Lung (tissue), 11 donors: ENCODE measurements at regions not wholly inside any gene's neighbourhood (a gene's known extent, or its start where the extent isn't known, plus 50 kb on each side); places are given as distances from the start of the nearest gene placed in this dataset.

Experiments
- ATAC-seq: fragments of 200-7000 bp; cut with Tn5 transposase; one replicate; pipeline ENCODE4 v1.9.1; 2020; ENCODE audit warnings: moderate number of reproducible peaks; ENCODE audit not compliant: insufficient read depth, low FRiP score
- DNase-seq, 3 donors: peaks; one replicate each; pipeline ENCODE4 v3.0.0-alpha.2; 2013 to 2017
- H3K27ac ChIP-seq, 2 donors: one replicate each; pipeline ENCODE4 v1.5.1; 2013; ENCODE audit warnings: mild to moderate bottlenecking in 2 of 2, moderate library complexity in 2 of 2, control low read depth in 1 of 2, inconsistent platforms in 1 of 2, low read depth in 1 of 2, low read length in 1 of 2
- H3K27me3 ChIP-seq, 3 donors: one replicate each; pipeline ENCODE4 v1.5.1; 2013; ENCODE audit warnings: low read length in 2 of 3; ENCODE audit not compliant: control insufficient read depth in 3 of 3, insufficient read depth in 3 of 3
- H3K36me3 ChIP-seq, 4 donors: one replicate each; pipeline ENCODE4 v1.5.1; 2013; ENCODE audit warnings: low read length in 4 of 4, mild to moderate bottlenecking in 1 of 4, moderate library complexity in 1 of 4; ENCODE audit not compliant: control insufficient read depth in 4 of 4, insufficient read depth in 4 of 4
- H3K4me1 ChIP-seq, 5 donors: one replicate each; pipeline ENCODE4 v1.5.1; 2013; ENCODE audit warnings: low read length in 5 of 5, mild to moderate bottlenecking in 2 of 5, moderate library complexity in 1 of 5; ENCODE audit not compliant: control insufficient read depth in 5 of 5, insufficient read depth in 5 of 5
- H3K4me3 ChIP-seq: one replicate; pipeline ENCODE4 v1.5.1; 2013; ENCODE audit warnings: mild to moderate bottlenecking, control low read depth, moderate library complexity
- H3K9ac ChIP-seq, 2 donors: one replicate each; pipeline ENCODE4 v1.5.1; 2013; ENCODE audit warnings: low read length in 2 of 2, control low read depth in 1 of 2; ENCODE audit not compliant: insufficient read depth in 1 of 2
- H3K9me3 ChIP-seq, 4 donors: one replicate each; pipeline ENCODE4 v1.5.1; 2013; ENCODE audit warnings: low read length in 3 of 4, mild to moderate bottlenecking in 1 of 4, moderate library complexity in 1 of 4; ENCODE audit not compliant: control insufficient read depth in 4 of 4, insufficient read depth in 3 of 4
- WGBS, 2 donors: extraction: QIAGEN DNeasy Blood & Tissue Kit; methylation state at CpG; one replicate each; pipeline ENCODE4 v1.1.7; 2013; 5-methylcytosine and 5-hydroxymethylcytosine counted together
- TF ChIP-seq, protein P1 (sequence below): IDR thresholded peaks from 2 replicates; pipeline ENCODE4 v1.5.1; 2012; ENCODE audit warnings: mild to moderate bottlenecking; ENCODE audit errors: control extremely low read depth, extremely low read depth
- donor health status: control.
- donor health status: control.
- donor health status: Bipolar disorder and iron deficiency.
- donor health status: healthy.
- donor health status: DM: yes; HTN: yes; CAD: no.

DNA sequence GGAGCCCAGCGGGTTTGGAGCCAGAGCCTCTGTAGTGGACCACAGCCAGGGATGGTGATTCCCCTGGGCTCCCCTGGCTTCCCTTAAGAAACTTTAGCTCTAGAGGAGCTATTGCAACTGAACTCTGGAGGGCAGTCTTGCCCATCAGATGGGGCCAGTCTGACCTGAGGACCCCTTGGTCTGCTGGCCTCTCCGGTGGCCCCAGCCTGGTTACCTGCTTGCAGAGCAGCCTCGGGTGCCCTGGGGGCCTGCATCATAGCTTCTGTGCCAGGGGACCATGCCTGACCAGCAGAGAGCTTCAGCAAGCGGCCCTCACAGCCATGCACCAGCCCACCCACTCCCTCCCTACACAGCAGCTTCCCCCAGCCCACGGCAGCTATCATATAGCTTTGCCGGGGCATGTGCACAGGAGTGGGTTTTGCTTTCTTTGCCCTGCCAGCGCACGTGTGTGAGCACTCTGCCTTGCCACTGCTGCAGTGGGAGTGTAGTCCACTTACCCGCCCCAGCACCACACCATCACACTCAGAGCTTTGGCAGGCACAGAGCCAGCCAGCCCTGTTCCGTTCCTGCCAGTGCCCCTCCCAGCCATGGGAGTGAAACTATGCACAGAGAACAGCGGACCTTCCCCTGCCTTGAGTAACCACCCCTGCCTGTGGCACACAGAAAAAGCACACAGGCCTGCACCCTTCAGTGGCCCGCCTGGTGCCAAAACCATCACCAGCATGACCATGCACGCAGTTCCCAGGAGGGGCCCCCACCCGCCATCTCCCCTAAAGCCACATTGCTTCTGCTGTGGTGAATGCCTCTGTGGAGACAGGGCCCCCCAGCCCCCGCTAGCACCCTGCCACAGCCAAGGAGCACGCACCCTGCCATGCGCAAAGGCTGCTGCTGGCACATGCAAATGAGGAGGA, 442.9 kb upstream of the NEGR1 start:
- no peak for ATAC-seq
- Histone ChIP-seq H3K4me1 (no peaks in the 10 kb centered on the region), H3K9me3 (peaks cover 0 to 7% (median 0%) of the 10 kb centered on the region in 4 donors), H3K4me3 (no peak overlapping the region), H3K27me3 (no peaks in the 10 kb centered on the region), H3K36me3 (no peaks in the 10 kb centered on the region), H3K27ac (no peak overlapping the region), H3K9ac (no peak overlapping the region)
- WGBS, 2 donors, result 78 to 82% methylated on average over 17 of the region's 17 CpGs
- TF ChIP-seq, protein P1, sequence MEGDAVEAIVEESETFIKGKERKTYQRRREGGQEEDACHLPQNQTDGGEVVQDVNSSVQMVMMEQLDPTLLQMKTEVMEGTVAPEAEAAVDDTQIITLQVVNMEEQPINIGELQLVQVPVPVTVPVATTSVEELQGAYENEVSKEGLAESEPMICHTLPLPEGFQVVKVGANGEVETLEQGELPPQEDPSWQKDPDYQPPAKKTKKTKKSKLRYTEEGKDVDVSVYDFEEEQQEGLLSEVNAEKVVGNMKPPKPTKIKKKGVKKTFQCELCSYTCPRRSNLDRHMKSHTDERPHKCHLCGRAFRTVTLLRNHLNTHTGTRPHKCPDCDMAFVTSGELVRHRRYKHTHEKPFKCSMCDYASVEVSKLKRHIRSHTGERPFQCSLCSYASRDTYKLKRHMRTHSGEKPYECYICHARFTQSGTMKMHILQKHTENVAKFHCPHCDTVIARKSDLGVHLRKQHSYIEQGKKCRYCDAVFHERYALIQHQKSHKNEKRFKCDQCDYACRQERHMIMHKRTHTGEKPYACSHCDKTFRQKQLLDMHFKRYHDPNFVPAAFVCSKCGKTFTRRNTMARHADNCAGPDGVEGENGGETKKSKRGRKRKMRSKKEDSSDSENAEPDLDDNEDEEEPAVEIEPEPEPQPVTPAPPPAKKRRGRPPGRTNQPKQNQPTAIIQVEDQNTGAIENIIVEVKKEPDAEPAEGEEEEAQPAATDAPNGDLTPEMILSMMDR, result no peak
- no peak for DNase-seq

DNA sequence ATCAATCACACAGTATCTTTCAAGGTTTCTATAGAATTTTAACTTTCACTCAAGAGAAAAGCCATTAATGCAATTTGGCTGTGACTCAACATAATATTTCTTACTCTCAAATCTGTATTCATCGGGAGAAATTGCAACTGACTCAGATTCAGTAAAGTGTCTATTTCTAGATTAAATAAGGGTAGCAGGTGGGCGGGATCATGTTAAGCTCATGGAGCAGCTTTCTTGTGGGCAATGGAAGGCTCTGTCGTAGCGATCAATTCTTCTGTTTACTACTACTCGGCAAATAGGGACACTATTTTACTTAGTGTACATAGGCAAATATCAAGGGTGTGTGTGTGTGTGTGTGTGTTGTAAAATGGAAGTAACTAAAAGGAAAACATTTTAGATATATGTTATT, 423.6 kb upstream of the NEGR1 start:
- TF ChIP-seq, protein P1, result no peak
- no peak overlapping the region for H3K9ac ChIP-seq
- H3K27ac ChIP-seq, result no peak overlapping the region
- 95% methylated on average over 5 of the region's 5 CpGs for WGBS, 2 donors
- no peak for ATAC-seq
- no peaks in the 10 kb centered on the region for H3K4me1 ChIP-seq
- H3K4me3 ChIP-seq, result no peak overlapping the region
- H3K9me3 ChIP-seq, result no peaks in the 10 kb centered on the region
- no peaks in the 10 kb centered on the region for H3K36me3 ChIP-seq
- no peaks in the 10 kb centered on the region for H3K27me3 ChIP-seq
- DNase-seq, result no peak

DNA sequence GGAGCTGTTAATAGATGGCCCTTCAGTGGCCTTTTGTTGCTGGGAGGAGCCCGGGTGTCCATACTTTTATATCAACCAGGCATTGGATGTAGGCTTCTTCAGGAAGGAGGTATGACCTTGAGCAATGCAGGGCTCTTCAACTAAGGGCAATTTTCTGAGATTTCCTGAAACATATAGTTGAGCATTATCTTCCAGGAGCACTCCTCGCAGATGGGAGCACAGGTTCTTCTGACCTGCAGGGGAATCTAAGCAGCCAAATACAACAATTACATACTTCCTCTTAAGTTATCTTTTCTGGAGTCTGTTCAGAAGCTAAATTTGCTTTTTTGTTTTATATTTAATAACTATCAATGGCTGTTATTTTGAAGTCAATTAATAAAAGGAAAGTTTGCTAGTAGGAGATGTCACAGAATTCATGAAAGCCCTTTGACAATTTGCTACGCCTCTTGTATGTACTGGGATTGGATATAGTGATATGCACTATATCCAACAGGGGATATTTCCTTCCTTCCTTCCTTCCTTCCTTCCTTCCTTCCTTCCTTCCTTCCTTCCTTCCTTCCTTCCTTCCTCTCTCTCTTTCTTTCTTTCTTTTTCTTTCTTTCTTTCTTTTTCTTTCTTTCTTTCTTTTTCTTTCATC, 422.6 kb upstream of the NEGR1 start:
- DNase-seq (no peak), ATAC-seq (no peak)
- Histone ChIP-seq H3K4me3 (no peak overlapping the region), H3K4me1 (no peaks in the 10 kb centered on the region), H3K27ac (no peak overlapping the region), H3K36me3 (no peaks in the 10 kb centered on the region), H3K27me3 (no peaks in the 10 kb centered on the region), H3K9ac (no peak overlapping the region), H3K9me3 (no peaks in the 10 kb centered on the region)
- TF ChIP-seq, protein P1, result no peak
- WGBS, 2 donors, result 92 to 95% methylated on average over 3 of the region's 3 CpGs
